Posterior vena cava (tissue), 2 donors: ENCODE measurements at regions not wholly inside any gene's neighbourhood (a gene's known extent, or its start where the extent isn't known, plus 50 kb on each side); places are given as distances from the start of the nearest gene placed in this dataset.

Experiments used
- DNase-seq: peaks from one replicate; pipeline ENCODE4 v3.0.0-alpha.2; 2020; ENCODE audit warnings: low spot score
- intact Hi-C, 2 donors: fragments of 100-400 bp; cut with DNase I; formaldehyde crosslinking; loops; one replicate each; pipeline versions ENCODE4 v1.14.1 to v1.14.2; 2022 to 2023
- donor health status: DM: yes; HTN: yes; CAD: no.
- donor health status: DM: yes; HTN: yes; CAD: no.

DNA sequence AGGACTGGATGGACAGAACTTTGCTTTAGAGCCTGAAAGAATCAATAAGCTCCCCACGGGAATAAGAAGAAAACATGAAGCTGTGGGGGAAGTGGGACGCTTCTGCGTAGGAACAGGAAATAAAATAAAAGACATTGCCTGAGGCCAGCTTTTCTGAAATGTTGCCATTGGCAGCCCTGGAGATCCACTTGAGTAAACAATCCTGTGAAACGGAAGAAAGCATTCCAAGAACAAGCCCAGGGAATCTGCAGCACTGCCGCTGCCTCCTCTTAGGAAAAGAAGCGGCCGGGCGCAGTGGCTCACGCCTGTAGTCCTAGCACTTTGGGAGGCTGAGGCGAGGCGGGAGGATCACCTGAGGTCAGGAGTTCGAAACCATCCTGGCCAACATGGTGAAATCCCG is 182.3 kb upstream of the RALGAPA2 start:
- no peak for DNase-seq
- intact Hi-C loops: no loop called here

DNA sequence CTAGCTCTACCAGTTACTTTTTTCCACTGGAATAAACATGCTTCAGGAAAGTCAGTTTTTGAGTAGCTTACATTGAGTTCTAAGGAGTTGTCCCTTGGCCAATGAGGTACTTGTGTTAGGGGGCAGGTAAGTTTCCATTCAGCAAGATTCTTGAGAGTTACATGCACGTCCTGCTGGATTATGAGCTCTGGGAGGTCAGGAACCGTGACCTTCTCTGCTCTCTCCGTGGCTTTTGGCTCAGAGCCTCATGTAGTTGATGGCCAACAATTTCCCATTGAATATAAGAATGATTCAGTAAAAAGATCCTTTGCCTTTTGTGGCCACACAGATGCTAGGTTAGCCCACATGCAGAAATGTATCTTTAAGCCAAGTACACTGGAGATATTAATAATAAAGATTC is 181.8 kb upstream of the RALGAPA2 start:
- DNase-seq: no peak
- intact Hi-C loops: no loop called here

- intact Hi-C loops: no loop called here
- DNase-seq: no peak
Measured at GRCh38 chr20:20892328-20892727, 179.9 kb upstream of the RALGAPA2 start.

DNA sequence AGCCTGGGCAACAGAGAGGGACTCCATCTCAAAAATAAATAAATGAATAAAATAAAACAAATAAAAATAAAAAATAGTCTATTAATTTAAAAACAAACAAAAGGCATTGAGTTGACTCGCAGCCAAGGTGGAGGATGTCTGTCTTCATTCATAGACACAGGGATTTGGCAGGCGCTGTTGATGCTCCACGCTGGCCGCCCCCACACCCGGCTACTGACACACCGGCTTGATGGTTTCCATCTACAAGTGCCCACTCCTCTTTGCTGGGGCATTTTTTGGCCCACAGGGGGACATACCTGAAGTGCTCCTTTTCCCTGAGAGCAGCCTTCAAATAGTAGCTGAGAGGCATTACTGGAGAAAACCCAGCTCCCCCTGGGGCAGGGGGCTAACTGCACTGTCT is 178.3 kb upstream of the RALGAPA2 start:
- no peak for DNase-seq
- intact Hi-C loops: no loop called here

- DNase-seq: no peak
- intact Hi-C loops: no loop called here
Measured at GRCh38 chr20:20888936-20889335, 176.5 kb upstream of the RALGAPA2 start.

DNA sequence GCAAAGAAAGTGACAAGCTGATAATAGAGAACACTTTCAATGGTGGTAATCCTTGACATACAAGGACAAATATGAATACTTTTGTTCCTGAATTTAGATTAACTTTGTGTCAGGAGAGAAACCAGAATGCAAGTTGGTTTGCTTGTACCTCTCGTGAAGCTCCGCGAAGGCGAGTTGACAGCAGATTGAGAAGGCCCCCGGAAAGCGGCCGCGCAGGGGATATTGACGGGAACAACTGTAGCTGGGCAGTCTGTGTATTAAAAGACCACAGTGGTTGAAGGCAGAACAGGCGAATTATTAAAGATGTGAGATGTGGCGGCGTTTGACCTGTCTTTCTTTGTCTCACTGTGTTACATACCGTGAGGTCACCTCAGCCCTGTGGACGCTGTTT is 175.8 kb upstream of the RALGAPA2 start:
- intact Hi-C loops: no loop called here
- DNase-seq: no peak

GRCh38 chr20:20887593-20888265 is 175.3 kb upstream of the RALGAPA2 start:
- intact Hi-C loops: no loop called here
- no peak for DNase-seq

- no peak for DNase-seq
- intact Hi-C loops: no loop called here
Measured at GRCh38 chr20:20881808-20882207, 169.4 kb upstream of the RALGAPA2 start.

DNA sequence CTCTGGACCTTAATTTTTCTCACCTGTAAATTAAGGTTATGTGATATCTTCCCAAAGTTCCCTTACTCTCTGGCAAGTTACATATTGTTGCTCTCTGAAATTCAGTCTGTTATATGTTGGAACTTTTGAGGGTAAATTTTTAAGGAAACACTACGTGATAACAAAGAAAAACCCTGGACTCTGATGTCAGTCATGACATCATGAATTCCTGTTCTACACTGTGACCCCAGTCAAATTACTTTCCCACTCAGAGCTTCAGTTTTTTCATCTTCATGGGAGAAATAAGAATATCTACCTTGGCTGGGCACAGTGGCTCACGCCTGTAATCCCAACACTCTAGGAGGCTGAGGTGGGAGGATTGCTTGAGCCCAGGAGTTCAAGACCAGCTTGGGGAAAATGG is 164.6 kb upstream of the RALGAPA2 start:
- DNase-seq: no peak

GRCh38 chr20:20875716-20876115 is 163.3 kb upstream of the RALGAPA2 start:
- intact Hi-C loops: loop anchor here in 1 of 2 donors (1.0 to 5.0 kb wide), 2 partner anchors 16 to 702 kb away; no protein-coding TSS in a partner anchor
- DNase-seq: no peak

More for the DNA sequence above, 164.6 kb upstream of the RALGAPA2 start:
- intact Hi-C loops: loop anchor here in 1 of 2 donors (5.0 kb wide), 1 partner anchor 700 kb away; no protein-coding TSS in a partner anchor

DNA sequence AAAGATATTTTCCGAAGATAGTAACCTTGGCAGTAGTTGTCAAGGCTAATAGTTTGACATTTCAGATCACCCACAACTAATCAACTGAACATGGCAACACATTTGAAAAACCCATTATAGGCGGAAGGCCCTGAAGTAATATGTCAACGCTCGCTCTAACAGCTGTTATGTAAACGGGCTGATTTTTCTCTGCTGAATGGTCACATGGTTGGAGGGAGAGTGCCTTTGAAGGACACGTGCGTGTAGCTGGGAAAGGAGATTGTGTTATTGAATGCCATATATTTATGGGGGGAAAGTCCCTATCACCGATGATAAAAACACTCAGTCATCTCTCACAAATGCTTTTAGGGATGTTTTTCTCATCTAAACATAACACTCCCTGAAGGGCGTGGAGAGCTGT is 160.0 kb upstream of the RALGAPA2 start:
- intact Hi-C loops: no loop called here
- no peak for DNase-seq

DNA sequence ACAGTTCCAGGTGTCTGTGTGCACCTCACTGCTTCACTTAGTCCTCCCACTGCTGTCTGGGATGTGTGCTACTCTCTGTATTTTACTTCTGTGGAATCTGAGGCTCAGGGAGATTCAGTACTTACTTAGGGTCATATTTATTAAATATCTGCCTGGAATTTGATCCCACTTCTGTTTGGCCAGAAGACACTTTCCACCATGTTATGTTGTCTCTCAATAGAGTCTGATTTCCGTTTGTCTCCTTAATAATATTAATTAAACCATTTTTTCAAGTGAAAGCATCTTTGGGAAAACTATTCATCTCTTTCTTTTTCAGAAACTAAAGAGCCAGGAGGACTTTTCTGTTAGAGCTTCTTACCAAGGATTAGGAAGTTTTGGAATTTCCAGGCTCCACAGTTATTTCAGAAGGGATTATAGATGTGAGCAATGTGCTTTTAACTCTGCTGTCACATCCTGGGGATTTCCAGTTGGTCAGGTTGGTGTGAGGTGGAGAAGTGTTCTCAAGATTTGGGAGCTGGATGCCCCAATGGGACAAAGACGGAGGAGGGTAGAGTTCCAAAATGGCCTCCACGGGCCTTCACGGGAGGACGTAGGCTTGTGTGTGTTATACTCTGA is 156.8 kb upstream of the RALGAPA2 start:
- no peak for DNase-seq
- intact Hi-C loops: loop anchor here in 1 of 2 donors (10.0 kb wide), 1 partner anchor 636 kb away; no protein-coding TSS in a partner anchor

- DNase-seq: no peak
- intact Hi-C loops: loop anchor here in 1 of 2 donors (10.0 kb wide), 1 partner anchor 640 kb away; no protein-coding TSS in a partner anchor
Measured at GRCh38 chr20:20864351-20865096, 152.1 kb upstream of the RALGAPA2 start.

- peak; percentile 96 for DNase-seq
- intact Hi-C loops: loop anchor here in 1 of 2 donors (10.0 kb wide), 1 partner anchor 645 kb away; no protein-coding TSS in a partner anchor
Measured at GRCh38 chr20:20860078-20860806, 147.8 kb upstream of the RALGAPA2 start.

- DNase-seq: no peak
- intact Hi-C loops: loop anchor here in 1 of 2 donors (1.0 kb wide), 1 partner anchor 17 kb away; no protein-coding TSS in a partner anchor
Measured at GRCh38 chr20:20859510-20859909, 147.1 kb upstream of the RALGAPA2 start.

DNA sequence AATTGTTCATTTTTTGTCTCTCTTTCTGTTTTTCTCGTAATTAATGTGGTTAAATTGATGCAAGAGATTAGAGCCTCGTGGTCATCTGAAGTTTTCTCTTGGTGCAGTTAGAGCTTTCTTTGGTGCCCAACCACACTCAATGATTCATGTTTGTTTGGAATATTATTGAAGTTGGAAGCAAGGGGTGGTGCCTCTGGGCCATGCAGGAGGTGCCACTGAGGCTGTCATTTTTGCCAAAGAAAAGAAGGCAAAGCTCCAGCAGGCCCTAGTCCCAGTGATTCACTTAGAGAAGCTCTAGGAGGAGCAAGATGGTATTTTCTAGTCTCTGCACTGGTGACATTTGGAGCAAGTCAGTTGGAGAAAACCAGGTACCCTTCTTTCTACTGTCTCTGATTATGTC is 144.5 kb upstream of the RALGAPA2 start:
- intact Hi-C loops: no loop called here
- no peak for DNase-seq

DNA sequence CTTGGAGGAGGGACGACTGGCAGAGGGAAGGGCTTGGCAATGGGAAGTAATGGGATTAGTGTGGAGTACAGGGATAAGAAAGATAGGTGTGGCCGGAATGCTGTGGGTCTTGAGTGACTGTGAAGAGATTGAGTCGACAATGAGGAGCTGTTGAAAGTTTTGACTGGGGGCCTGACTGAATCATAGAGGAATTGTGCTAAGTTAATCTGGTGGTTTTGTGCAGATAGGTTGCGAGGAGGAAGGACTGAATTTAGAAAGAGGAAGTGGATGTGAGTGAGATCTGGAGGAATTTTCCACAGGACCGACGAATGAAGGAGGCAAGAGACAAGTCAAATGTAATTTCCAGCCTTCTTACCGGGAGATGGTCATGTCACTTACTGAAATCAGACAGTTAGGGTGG is 143.9 kb upstream of the RALGAPA2 start:
- no peak for DNase-seq
- intact Hi-C loops: no loop called here

DNA sequence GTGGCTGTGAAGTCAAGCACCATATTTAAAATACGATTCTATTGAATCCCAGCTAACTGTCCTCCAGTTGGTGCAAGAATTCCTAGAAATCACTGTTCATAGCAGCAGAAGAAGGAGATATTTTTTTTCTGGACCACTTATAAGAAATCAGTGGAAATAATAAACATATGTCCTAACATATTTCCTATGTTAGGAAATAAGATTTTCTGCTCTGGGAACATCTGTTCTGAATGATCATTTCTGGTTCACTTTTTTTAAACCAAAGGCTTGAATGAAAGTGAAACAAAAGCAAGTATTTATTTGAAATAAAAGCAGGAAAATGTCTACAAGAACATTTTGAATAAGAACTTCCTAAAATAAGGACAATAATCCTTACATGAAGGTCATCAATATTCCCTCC is 138.9 kb upstream of the RALGAPA2 start:
- DNase-seq: no peak
- intact Hi-C loops: no loop called here

GRCh38 chr20:20850407-20850806 is 138.0 kb upstream of the RALGAPA2 start:
- intact Hi-C loops: no loop called here
- DNase-seq: no peak

DNA sequence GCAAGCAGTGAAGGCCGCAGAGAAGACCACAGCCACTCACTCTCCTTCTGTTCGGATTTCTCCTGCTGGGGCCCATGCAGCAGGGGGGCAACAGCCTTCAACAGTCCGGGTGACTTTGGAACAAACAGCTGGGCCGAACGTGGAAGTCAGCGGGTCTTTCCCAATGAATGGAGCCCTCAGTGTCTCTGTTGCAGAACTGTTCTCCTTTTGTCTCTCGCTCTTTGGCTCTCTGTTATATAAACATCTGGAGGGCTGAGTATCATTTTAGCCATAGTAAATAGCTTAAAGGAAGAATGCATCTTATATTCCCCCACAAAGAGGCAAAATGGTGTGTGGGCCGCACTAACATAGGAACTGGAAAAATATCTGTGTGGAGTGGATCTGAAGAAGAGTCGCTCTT is 136.7 kb upstream of the RALGAPA2 start:
- intact Hi-C loops: no loop called here
- no peak for DNase-seq
